ENCODE measurements at regions not wholly inside any gene's neighbourhood (a gene's known extent, or its start where the extent isn't known, plus 50 kb on each side); places are given as distances from the start of the nearest gene placed in this dataset.

DNA sequence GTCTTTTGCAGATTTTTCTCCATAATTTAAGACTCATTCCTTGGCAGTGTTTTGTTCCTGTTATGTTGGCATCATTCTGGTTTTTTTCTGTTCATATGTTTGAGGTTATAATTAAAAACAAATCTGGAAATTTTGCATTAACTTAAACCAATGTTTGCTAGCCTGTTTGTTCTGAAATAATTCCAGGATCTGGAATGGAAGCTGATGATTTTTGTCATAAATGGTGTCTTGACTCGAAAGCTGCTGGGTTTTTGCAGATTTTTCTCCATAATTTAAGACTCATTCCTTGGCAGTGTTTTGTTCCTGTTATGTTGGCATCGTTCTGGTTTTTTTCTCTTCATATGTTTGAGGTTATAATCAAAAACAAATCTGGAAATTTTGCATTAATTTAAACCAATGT is 318.7 kb upstream of the IRX4 start:
- TF ChIP-seq, protein P1, sequence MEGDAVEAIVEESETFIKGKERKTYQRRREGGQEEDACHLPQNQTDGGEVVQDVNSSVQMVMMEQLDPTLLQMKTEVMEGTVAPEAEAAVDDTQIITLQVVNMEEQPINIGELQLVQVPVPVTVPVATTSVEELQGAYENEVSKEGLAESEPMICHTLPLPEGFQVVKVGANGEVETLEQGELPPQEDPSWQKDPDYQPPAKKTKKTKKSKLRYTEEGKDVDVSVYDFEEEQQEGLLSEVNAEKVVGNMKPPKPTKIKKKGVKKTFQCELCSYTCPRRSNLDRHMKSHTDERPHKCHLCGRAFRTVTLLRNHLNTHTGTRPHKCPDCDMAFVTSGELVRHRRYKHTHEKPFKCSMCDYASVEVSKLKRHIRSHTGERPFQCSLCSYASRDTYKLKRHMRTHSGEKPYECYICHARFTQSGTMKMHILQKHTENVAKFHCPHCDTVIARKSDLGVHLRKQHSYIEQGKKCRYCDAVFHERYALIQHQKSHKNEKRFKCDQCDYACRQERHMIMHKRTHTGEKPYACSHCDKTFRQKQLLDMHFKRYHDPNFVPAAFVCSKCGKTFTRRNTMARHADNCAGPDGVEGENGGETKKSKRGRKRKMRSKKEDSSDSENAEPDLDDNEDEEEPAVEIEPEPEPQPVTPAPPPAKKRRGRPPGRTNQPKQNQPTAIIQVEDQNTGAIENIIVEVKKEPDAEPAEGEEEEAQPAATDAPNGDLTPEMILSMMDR (IDR thresholded peaks at IDR 0.05) = no peak
- TF ChIP-seq POLR2A (IDR thresholded peaks at IDR 0.05) = no peak
- H3K4me3 ChIP-seq (ENCODE audit: low read depth, poor library complexity, severe bottlenecking) = no peak overlapping the region
- intact Hi-C loops (cut with DNase I; ENCODE audit: low total_unique reads) = no loop called here
- no peak for DNase-seq (ENCODE audit: low spot score in 2 of 2)
- 35 to 37% methylated on average over 2 of the region's 2 CpGs for WGBS, 2 donors

DNA sequence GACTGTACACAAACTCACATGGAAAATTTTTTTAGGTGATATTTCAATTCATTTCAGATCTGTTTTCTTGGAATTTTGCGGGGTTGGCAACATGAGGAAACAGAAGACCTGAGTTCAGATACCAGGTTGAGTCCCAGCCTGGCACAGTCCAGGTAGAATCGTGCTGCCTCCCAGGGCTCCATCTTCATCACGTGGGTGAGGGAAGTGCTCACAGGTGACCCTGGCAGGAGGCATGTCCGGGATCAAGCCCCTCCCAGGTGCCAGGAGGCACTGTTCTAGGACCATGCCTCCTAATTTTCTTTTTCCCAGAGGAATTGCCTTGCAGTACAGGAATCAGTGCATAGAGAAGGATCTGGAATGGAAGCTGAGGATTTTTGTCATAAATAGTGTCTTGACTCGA is 318.3 kb upstream of the IRX4 start:
- WGBS, 2 donors = 27 to 29% methylated on average over 5 of the region's 5 CpGs
- peak in 1 of 2 donors; percentile 82 for DNase-seq (ENCODE audit: low spot score in 2 of 2)
- intact Hi-C loops (cut with DNase I; ENCODE audit: low total_unique reads) = no loop called here
- TF ChIP-seq, protein P1 (IDR thresholded peaks at IDR 0.05) = no peak
- TF ChIP-seq POLR2A (IDR thresholded peaks at IDR 0.05) = no peak
- H3K4me3 ChIP-seq (ENCODE audit: low read depth, poor library complexity, severe bottlenecking) = no peak overlapping the region

- 44 to 50% methylated on average over 15 of the region's 15 CpGs for WGBS, 2 donors
- H3K4me3 ChIP-seq (ENCODE audit: low read depth, poor library complexity, severe bottlenecking) = no peak overlapping the region
- TF ChIP-seq POLR2A (IDR thresholded peaks at IDR 0.05) = no peak
- TF ChIP-seq, protein P1 (IDR thresholded peaks at IDR 0.05) = no peak
- DNase-seq (ENCODE audit: low spot score in 2 of 2) = peak in 1 of 2 donors; percentile 83
- intact Hi-C loops (cut with DNase I; ENCODE audit: low total_unique reads) = no loop called here
Measured at GRCh38 chr5:2200261-2200950, 317.7 kb upstream of the IRX4 start.

DNA sequence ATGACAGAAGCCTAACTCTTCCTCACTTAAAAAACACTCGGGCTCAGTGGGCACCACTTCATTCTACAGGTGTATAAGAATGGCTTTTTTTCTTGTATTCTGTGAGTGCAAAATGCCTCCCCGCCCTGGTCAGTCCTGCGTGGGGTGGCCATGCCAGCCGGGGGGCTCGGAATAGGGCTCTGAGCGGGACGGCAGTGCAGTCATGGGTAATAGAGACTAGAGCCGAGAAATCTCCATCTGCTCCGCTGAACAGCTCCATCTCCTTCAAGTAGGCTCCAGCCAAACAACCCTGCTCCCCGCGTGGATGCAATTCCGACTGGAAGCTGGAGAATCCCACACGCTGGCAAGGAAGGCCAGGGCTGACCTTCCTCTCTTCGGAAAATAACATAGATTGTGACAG is 317.0 kb upstream of the IRX4 start:
- intact Hi-C loops (cut with DNase I; ENCODE audit: low total_unique reads) = no loop called here
- TF ChIP-seq POLR2A (IDR thresholded peaks at IDR 0.05) = no peak
- TF ChIP-seq, protein P1 (IDR thresholded peaks at IDR 0.05) = no peak
- 82 to 93% methylated on average over 13 to 14 of the region's 14 CpGs for WGBS, 2 donors
- H3K4me3 ChIP-seq (ENCODE audit: low read depth, poor library complexity, severe bottlenecking) = no peak overlapping the region
- DNase-seq (ENCODE audit: low spot score in 2 of 2) = peak in 1 of 2 donors; percentile 37

DNA sequence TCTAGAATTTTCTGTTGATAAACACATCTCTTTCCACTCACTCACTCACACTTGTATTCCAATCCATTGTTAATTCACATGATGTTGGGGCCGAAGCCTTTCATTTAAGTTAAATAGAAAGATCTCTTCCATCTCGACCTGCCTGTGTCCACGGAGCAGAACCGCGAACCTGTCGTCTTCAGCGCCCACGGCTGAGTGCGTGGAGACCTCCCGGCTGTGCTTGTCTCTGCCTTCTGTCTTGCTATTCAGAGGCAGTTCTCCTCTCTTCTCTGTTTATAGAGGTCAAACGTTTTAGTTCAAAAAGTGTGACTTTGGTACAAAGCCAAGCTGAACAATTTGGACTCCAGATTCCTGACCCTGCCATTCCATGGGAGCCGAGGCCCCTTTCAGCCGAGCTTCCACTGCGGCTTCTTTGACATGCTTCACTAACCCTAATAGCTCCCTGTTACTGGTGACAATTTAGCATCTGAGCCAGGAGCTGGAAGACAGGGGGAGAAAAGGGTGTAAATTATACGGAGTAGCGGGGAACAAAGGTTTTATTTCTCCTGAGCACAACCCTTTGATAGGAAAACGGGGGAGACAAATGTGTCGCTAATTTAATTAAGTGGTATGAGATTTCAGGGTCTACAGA is 314.4 kb upstream of the IRX4 start:
- intact Hi-C loops (cut with DNase I; ENCODE audit: low total_unique reads) = no loop called here
- 69 to 74% methylated on average over 18 of the region's 18 CpGs for WGBS, 2 donors
- TF ChIP-seq POLR2A (IDR thresholded peaks at IDR 0.05) = no peak
- TF ChIP-seq, protein P1 (IDR thresholded peaks at IDR 0.05) = no peak
- DNase-seq (ENCODE audit: low spot score in 2 of 2) = peak in 1 of 2 donors; percentile 48
- H3K4me3 ChIP-seq (ENCODE audit: low read depth, poor library complexity, severe bottlenecking) = no peak overlapping the region

Measured in lower leg skin (tissue), 4 donors.